CD1c-positive myeloid dendritic cell (primary cell): ENCODE measurements at regions not wholly inside any gene's neighbourhood (a gene's known extent, or its start where the extent isn't known, plus 50 kb on each side); places are given as distances from the start of the nearest gene placed in this dataset.
"Not testable (repeated sequence)": the region's sequence is repeated elsewhere in the genome, so short reads cannot be mapped to it uniquely, and the experiment has no call there.

ENCODE experiments used
- DNase-seq: peaks from one replicate; pipeline ENCODE4 v3.0.0-alpha.2; 2016; ENCODE audit errors: extremely low spot score

DNA sequence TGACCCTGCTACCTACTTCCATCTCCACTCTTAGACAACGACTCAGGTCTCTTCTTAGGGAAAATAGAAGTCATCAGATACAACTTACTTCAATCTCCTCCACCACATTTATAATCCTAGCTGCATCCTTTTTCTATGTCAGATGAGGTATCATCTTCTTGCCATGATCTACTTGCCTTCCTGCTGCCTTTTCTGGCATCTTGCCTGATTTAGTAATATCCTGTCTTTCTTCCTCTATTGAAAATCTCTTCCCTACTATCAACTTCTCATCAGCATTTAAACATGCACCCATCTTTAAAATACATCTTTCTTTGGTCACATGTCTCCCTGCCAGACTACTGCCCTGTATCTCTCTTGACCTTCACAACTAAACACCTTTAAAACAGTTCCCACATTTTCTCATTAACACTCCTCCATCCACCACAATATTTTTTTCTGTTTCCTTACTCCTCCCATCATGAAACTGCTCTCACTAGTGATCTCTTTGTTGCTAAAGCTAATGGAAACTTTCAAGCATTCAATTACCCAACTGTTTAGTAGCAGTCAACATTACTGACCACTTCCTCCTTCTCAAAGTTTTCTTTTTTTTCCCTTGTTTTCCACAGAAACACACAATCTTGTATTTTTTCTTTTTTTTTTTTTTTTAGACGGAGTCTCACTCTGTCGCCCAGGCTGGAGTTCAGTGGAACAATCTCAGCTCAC, 100.8 kb upstream of the CXorf66 start:
- DNase-seq: peak; percentile 9

- DNase-seq: no peak
These were observed 99.7 kb upstream of the CXorf66 start for GRCh38 chrX:140064993-140065392.

DNA sequence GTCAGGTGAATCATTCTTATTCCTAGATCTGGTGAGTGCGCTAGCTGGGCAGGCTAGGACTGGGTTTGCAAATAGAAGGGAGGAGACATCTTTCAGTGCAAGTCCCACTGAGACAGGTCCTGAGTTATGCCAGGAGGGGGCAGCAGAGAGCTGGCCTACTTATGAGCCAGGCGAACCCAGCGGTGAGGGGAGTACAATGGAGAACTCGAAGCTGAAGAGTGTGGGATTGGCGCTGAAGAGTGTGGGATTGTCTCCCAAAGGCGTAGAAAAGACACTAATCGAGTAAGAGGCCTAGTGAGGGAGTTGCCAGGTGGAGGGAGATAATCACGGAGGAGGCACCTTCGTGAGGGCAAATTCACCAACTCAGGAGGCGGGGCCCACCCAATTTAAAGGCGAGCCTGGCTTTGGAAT, 91.7 kb upstream of the CXorf66 start:
- DNase-seq: peak; percentile 71

DNA sequence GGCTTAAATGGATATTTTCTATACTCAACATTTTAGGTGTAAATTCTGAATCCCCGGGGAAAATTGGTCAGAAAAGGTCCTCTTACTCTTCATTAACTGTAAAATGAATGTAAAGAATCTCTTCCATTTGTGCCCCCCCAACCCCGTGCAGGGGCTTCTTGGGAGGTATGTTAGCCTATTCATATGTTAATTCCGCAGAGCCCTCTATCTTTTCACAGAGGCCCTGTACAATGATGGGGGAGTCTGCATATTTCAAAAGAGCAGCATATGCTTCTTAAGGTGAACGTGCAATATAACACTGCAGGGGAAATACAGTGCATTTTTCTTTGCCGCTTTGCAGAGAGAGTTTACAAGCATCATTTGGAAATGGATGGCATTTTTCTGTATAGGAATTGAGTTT, 88.5 kb upstream of the CXorf66 start:
- DNase-seq: no peak

DNA sequence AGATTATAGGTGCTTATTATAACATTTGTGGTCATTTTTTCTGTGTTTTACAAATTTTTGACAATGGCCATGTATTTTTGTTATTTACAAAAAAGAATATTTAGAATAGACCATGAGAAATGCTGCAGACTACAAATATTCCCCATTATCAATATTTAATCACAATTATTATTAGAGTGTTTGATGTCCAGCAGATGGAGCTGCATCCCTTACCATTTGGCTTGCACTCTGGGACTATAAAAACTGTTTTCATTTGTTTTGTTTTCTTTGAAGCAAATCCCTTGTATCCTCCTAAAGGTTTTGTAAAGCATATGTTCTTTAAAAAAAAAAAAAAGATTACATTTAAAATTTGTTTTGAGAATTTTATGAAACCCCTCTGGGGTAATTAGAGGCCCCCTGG, 85.6 kb upstream of the CXorf66 start:
- DNase-seq: no peak

GRCh38 chrX:140040386-140040785, 75.1 kb upstream of the CXorf66 start:
- no peak for DNase-seq

DNA sequence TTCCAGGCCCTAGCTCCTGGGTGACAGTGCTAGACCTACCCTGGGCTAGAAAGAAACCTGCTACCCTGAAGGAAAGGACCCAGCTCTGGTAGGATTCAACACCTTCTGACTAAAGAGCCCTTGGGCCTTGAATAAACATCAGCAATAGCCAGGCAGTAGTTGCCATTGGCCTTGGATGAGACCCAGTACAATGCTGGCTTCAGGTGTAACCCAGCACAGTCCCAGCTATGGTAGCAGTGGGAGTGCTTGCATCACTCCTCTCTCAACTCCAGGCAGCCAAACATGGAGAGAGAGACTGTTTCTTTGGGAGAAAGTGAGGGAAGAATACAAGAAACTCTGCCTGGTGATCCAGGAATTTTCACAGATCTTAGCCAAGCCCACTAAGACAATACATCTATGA, 73.5 kb upstream of the CXorf66 start:
- no peak for DNase-seq

GRCh38 chrX:140034916-140035315, 69.6 kb upstream of the CXorf66 start:
- no peak for DNase-seq

GRCh38 chrX:140022482-140022881, 57.2 kb upstream of the CXorf66 start:
- no peak for DNase-seq

DNA sequence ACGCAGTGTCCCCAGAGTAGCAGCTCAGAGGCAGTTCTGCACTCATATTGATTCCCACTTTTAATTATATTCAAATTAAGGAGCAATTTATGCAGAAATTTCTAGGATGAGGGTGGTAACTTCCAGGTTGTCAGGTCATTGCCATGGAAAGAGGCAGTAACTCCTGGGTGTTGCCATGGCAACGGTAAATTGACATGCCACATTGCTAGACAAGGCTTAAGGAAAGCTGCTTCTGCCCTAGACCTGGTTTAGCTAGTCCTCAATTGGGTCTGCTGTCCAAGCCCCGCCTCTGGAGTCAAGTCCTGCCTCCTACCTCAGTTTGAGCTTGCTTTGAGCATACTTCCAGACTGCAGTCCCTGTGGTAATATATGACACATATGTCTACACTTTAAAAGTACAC, 53.8 kb upstream of the CXorf66 start:
- DNase-seq: not testable (repeated sequence)
